ENCODE measurements at regions not wholly inside any gene's neighbourhood (a gene's known extent, or its start where the extent isn't known, plus 50 kb on each side); places are given as distances from the start of the nearest gene placed in this dataset.
A peak's percentile ranks its signal among the peaks of the same experiment; 100 is the strongest.

DNA sequence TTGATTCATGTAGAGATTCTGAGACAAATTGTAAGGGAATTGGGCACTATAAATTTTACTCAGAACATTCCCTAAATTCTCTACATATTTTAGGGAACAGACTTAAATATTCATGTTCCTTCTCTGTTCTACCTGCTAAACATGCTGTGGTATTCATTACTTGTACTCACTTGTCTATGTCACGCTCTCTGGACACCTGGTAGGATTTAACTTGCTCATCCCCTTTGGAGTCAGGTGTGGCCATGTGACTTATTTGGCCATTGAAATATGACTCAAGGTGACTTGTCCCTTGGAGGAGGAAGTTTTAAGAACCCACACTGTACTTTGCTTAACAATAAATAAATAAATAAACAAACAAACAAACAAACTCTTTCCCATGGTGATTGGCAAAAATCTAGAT is 2258.8 kb upstream of the WWC1 start:
- no peak for DNase-seq

DNA sequence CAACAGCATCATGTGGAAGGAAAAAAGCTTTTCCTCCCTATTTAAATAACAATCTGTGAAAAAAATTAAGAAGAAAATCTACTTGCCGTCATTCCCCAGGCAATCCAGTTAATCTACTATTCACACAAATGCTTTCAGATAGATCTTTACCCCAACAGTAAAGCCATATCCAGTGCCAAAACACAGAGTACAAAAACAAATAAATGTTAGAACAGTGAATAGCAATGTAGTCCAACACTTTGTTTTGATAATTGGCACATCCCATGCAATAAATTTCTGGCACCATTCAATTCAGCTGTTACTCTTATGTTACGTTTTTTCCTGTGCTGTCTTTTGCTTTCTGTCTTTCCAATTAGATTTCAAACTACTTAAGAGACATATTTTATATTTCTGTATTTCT is 2245.5 kb upstream of the WWC1 start:
- peak; percentile 21 for DNase-seq

DNA sequence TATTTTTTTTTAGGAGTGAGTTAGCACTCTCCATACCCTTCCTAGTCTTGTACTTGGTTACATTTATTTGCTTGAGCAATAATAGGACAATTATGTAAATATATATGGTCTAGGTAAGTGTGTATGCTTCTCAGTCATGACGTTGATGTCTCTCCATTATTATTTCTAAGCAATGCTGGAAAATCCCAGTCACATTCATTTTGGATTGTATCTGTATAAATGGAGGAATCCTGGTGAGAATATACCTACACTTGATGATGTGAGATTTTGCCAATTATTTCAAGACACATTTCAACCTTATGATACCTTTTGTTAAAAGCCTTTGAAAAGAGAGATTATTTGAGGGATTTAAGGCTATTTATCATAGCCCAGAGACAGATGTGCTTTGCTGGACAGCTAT is 2244.5 kb upstream of the WWC1 start:
- no peak for DNase-seq

DNA sequence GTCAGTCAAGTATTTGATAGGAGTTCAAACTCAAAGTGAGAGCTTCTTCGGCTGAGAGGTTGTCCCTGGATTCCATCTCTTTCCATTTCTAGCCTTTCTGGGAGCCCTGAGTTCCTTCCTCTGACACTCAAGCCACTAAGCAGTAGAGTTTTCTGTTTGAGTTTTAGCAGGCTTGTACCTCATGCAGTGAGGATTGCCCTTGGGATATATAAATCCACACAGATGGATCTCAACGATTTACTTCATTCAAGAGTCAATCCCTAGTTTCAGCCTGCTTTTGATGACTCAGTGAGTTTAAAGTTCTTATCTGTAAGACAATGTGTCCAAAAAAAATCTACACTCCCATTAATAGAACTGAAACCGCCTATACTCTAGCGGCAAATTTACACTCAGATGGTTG is 2240.9 kb upstream of the WWC1 start:
- DNase-seq: no peak

DNA sequence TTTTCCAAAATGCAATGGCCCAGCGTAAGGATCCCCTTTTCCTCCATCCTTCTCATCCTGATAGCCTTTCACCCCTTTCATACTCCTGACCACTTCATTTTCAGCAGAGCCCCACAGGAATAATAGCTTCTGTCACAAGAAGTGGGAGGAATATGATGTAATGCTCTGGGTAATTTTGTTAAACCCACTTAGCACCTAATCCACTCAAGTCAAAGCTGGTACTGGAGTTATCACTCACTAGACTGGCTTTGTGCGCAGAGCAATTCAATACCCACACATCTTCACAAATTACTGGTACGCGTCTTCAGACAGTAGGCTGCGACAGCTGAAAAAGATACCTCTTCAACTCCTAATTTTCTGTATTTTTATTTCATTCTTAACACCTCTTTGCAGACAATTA is 2232.8 kb upstream of the WWC1 start:
- DNase-seq: no peak

DNA sequence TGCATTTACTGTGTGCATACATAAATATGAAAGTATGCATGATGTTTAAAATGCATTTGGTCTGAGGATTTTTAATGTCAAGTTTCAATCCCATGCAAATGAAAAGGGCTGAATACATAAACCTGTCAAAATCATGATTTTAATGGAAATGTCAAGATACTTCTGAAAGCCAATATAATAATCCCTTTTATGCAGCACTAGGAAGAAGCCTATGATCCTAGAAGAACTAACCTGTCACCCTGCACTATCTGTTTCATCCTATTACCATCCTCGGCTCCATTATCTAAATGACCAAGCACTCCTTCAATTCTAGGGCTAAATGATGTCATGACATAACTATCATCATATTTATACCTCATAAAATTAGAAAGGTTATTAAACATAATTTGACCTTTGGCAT is 2229.4 kb upstream of the WWC1 start:
- DNase-seq: no peak

DNA sequence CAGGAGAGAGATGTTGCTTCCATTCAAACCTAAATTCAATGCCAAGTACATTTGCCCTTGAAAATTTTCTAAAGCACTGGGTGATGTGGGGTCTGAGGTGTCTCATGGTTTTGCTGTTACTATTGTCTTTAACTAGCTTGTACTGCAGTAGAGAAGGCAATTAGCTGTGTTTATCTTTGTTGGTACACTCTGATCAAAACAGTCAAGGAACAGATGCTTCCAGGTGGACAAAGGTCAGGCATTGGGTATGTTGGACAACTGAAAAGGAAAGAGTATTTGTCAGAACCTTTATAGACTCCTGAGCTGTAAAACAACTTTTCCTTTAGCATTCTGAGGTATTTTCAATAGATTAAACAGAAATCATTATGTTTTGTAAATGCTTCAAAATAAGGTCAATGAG is 2228.7 kb upstream of the WWC1 start:
- no peak for DNase-seq

DNA sequence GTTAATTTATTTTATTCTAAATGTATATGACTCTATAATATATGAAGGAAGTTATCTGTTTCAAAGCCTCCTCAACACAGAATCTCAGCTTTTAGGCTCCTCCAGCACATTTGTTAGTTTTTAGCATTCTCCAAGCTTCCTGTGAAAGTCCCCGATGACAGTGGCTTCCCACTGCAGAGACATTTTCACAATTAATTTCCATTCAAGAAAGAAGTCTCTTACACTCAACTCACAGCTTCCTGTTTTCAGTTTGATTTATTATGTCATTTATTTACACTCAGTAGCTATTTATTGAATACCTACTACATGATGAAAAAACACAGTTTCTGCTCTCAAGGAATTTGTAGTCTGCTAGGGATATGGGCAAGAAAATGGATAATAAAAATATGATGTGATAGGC is 2228.2 kb upstream of the WWC1 start:
- no peak for DNase-seq

DNA sequence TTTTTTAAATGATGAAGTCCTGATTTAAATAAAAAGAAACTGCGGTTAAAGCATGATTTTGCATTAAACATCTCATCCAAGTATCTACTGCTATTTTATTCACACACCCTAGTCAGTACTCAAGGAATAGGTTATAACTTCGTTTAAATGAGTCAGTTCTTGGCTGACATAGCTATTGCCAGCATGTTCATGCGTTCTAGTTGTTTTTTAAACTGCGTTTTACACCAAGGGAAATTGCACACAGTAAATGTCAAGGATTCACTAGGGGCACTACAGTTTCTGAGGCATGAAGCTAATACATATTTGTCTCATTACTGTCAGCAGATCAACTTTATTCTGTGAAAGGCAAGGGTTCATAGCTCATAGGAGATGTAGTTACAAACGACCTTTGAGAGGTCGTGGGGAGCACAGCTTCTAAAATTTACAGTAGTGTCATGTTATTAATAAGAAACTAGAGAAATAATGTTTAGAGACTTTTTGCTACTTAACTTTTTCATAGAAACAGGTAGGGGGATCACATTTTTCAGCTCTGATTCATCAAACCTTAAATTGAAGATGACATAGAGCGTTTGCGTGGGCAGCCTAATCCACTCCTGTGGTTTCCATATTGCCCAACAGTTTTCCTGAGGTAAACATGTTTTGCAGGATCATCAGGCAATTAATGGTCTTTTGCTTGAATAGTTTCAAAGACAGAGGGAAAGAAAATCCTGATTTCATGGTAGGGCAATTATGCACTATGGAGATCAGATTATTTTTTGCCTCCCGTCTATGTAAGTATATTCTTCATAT is 2222.7 kb upstream of the WWC1 start:
- no peak for DNase-seq

DNA sequence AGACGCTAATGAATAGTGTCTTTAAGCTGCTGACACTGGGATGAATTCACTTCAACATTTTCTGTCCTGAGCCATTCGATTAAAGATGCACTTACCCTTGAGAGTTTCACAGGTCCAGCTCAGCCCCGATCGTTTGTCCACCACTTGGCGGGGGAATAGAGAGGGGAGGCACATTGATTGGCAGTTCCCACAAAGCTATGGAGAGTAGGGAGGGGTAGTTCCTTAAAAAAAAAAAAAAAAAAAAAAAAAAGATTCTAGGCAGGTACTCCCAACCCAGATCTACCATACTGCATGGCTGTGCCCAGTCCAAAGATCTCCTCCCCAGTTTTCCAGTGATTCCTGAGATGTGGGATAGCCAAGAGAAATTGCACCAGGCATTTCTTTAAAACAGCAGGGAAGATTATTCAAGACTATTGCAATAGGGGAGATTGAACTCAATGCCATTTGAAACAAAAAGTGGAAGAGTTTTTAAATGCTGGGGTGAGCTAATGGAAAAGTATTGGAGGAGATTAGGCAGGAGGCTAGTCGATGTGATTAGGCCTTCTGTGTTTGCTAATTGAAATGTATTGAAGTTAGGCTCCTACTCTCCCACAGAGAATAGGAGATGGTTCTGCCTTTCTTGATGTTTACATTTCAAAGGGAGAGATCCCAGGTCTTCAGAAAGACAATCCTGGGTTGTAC is 2217.4 kb upstream of the WWC1 start:
- no peak for DNase-seq

DNA sequence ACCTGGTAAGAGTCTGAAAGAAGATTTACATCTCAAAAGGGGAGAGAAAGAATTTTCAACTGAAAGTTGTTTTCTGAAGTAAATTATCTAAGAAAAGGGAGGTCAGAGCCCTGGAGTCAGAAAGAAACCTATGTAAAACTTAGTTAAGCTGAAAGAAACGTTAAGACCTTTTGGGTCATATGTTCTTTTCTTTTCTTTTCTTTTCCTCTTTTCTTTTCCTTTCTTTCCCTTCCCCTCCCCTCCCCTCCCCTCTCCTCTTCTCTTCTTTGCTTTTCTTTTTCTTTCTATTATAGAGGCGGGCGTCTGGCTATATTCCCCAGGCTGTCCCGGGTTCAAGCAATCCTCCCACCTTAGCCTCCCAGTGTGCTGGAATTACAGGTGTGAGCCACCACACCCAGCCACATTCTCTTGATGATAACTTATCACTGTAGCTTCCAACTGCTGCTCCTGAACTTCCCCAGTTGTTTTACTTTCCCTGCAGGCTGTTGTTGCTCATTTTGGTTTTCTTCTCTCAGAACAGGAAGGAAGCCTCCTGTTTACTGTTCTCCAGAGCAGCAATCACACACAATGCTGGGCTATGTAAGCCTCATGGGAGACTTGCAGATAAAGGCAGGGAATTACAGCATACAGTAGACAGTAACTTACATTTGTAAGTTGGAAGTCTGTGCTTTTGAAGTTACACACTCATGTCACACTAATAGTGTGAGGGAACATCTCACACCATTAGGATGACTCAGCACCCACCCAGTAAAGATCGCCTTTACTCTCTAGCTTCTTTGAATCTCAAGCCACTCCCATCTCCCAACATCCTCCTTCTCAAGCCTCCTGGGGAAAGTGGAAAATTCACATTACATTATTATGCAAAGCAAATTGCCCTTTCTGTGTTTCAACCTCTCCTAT is 2216.6 kb upstream of the WWC1 start:
- DNase-seq: no peak

DNA sequence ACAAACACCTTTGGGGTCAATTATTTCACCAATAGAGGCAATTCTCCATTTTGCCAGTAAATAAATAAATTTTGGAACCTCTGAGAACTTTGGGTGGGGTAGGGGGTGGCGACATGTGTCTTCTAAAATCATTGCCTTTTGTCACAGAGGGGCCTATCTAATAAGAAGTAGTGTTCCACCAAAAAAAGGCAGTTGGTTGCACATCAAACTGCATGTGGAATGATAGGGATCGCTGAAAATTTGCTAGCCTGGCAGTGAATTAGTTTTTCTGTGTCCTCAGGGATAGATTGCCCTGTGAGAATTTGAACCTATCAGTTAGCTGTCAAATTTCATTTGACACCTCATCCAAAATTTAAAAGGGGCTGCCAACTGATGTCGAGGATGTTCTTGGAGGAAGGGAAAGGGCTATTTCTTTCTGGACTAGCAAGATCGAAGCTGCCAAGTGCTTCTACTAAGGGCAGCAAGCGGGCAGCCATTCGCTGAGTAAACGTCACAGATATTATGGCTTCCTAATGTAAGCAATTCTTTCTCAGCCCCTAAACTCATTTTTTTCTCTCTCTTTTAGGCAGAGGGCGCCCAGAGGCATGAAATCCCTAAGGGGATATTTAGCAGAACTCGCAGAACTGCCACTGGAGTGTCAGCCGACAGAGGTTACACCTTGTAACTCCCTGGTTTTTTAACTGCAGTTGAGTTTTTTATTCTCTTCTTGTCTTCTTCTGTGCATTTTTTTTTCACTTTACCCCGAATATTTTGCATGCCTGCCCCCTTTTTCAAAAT is 2208.1 kb upstream of the WWC1 start:
- DNase-seq: no peak

DNA sequence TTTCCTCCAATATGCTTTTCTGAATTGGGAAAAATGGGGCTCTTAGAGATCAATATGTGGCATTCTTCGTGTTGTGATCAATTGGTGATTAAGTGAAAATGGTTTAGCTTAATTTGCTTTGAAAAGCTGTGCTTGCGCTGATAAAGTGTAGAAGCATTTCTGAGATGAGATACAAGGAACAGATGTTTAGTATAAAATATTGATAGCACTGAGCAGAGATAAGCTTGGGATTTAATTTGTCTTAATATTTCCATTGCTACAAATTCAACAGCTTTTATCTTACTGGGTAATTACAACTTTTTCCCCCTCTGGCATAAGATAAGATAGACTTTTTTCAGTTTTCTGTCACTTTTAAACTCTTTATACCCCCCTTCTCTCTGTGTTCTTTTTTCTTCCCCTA is 2204.9 kb upstream of the WWC1 start:
- DNase-seq: no peak

DNA sequence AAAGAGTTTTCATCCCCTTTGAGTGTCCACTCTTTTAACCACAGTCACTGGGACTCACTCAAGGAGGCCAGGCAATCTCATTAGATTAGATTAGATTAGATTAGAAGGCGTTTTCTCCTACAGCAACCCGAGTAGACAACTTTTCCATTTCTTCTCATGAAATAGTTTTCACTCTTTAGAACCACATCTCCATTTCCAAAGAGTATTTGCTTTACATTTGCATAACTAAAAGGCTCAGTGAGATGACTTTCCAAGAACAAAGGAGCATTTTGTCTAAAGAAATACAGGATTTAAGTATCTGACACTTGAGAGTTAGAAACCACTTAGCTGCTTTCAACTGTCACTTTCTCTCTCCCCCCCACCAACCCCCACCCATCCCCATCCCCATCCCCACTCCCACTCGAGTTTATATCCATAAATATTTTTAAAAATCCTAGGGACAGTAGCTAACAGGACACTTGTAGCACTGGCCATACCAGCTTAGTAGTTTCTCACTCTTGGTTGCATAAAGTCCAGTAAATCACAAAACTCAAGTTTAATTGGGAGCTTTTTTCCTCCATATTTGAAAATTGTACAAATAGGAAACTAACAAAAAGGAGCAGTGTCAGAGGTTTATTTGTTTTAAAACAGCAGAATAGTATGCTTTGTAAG is 2202.9 kb upstream of the WWC1 start:
- DNase-seq: no peak

DNA sequence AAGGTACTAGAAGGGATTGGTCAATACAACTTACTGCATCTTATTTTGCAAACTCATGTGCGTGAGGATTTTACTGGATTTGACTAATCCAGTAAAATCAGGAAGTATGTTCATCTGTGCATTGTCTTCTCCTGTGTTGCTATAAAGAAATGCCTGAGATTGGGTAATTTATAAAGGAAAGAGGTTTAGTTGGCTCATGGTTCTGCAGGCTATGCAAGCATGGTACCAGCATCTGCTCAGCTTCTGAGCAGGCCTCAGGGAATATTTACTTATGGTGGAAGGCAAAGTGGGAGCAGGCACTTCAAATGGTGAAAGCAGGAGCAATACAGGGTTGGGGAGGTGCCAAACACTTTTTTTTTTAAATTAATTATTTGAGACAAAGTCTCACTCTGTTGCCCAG is 2199.5 kb upstream of the WWC1 start:
- no peak for DNase-seq

DNA sequence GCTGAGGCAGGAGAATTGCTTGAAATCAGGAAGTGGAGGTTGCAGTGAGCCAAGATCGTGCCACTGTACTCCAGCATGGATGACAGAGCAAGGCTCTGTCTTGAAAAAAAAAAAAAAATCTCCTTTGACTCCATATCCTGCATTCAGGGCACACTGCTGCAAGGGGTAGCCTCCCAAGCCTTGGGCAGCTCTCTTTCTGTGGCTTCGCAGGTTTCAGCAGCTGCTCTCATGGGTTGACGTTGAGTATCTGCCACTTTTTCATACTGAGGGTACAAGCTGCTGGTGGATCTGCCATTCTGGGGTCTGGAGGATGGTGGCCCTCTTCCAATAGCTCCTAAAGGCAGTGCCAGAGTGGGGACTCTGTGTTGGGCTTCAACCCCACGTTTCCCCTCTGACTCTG is 2198.1 kb upstream of the WWC1 start:
- no peak for DNase-seq

DNA sequence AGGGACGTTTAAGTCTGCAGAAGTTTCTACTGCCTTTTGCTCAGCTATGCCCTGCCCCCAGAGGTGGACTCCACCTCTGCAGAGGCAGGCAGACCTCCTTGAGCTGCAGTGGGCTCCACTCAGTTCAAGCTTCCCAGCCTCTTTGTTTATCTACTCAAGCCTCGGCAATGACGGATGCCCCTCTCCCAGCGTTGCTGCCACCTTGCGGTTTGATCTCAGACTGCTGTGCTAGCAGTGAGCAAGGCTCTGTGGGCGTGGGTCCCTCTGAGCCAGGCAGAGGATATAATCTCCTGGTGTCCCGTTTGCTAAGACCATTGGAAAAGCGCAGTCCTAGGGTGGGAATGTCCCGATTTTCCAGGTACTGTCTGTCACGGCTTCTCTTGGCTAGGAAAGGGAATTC is 2188.5 kb upstream of the WWC1 start:
- no peak for DNase-seq

DNA sequence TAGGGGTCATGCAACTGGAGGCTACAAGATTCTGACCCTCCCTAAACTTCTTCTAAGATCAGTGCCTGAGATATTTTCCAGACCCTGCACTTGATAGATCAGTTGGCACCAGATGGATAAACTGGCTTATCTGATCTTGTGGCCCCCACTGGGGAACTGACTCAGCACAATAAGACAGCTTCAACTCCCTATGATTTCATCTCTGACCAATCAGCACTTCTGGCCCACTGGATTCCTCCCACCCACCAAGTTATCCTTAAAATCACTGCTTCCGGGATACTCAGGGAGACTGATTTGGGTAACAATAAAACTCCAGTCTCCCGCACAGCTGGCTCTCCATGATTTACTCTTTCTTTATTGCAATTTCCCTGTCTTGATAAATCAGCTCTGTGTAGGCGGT is 2180.4 kb upstream of the WWC1 start:
- DNase-seq: no peak

DNA sequence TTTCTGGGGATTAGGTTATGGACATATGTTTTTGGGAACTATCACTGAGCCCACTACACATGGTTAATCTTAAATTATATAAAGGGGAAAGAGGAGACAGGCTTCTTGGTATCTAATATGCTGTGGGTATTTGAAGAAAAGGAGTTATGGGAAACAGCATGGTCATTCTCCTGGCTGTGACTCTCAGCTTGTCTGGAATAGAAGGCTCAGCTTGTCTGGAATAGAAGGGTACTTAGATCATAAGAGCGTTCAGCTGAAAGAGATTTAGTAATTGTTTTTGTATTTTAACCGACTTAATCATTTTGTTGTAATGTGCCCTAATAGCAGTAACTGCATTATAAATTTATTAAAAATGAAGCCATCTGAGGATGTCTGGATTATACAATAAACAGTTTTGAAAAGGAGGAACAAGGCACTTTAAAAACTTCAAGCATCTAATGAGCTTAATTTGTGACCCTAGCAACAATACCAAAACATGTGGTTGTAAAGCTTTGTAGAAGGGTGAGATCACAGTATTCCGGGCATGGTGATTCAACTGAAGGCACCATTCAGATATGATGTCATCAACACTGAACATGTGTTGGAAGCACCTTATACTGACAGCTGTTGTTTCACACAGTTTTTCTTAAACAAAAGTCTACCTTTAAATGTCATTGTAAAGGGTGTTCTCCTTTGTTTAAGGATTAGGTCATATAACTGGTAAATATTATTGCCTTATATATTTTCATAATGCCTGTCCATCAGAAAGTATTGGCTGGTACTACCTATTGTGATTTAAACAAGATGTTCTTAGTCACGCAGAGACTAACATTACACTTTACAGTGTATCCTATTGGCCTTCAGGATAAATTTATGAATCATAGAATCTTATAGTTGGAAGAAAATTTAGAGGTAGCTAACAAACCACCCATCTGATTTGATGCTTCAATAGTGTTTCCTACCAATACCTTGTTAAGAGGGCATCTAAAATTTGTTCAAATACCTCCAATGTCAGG is 2174.1 kb upstream of the WWC1 start:
- peak; percentile 8 for DNase-seq

DNA sequence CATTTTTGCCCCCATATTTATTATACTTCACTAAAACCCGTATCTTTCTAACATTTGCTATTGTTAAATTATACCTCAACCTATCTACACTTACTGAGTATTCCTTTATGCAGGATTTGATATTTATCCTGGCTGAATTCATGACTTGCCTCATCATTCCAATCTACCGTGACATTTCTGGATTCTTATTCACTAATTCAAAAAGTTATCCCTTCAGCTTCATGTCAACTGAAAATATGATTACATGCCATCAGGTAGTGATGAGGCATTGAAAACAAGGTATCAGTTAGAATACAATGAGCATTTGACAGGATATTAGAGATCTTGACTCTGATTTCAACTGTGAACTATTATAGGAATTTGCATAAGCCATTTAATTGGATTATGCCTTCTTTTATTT is 2171.9 kb upstream of the WWC1 start:
- no peak for DNase-seq

DNA sequence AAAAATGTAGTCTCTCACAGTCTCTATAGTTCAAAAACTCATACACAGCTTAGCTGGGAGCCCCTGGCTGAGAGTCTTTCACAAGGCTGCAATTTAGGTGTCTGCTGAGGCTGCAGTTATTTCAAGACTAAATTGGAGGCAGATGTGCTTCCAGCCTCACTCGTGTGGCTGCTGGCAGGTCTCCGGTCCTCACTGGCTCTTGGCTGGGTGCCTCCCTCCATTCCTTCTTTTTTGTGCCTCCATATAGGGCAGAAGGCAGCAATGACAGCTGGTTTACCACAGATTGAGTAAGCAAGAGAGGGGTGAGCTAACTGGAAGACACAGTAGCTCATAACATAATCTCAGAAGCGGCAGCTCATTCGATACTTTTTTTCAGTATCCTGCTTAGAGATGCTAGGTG is 2167.7 kb upstream of the WWC1 start:
- DNase-seq: no peak
